Ovary (tissue), 7 donors: ENCODE measurements at regions not wholly inside any gene's neighbourhood (a gene's known extent, or its start where the extent isn't known, plus 50 kb on each side); places are given as distances from the start of the nearest gene placed in this dataset.
"Not testable (repeated sequence)": the region's sequence is repeated elsewhere in the genome, so short reads cannot be mapped to it uniquely, and the experiment has no call there.

Source experiments
- DNase-seq, 5 donors: peaks; one replicate each; pipeline ENCODE4 v3.0.0-alpha.2; 2019 to 2020
- H3K27ac ChIP-seq, 2 donors: fragments of 200-600 bp; one replicate each; pipeline versions ENCODE4 v1.5.1 to v1.8.0; 2019 to 2022
- H3K27me3 ChIP-seq: fragments of 200-600 bp; one replicate; pipeline ENCODE4 v1.8.0; 2022
- H3K36me3 ChIP-seq: fragments of 200-600 bp; sonication (generic); one replicate; pipeline ENCODE4 v1.5.1; 2019
- H3K4me1 ChIP-seq: one replicate; pipeline ENCODE4 v1.8.1; 2013; ENCODE audit warnings: mild to moderate bottlenecking, moderate library complexity; ENCODE audit not compliant: insufficient read depth
- H3K4me3 ChIP-seq: fragments of 200-600 bp; sonication (generic); one replicate; pipeline ENCODE4 v1.5.1; 2017
- H3K9me3 ChIP-seq, 2 donors: fragments of 200-600 bp in 1 of 2; sonication (generic) in 1 of 2; one replicate each; pipeline versions ENCODE4 v1.5.1 to v1.8.1; 2013 to 2019; ENCODE audit warnings: mild to moderate bottlenecking in 1 of 2, moderate library complexity in 1 of 2
- EP300 ChIP-seq: sonication (generic); formaldehyde crosslinking; IDR thresholded peaks from one replicate; pipeline ENCODE4 v1.6.1; 2017; ENCODE audit warnings: antibody characterized with exemption
- POLR2A ChIP-seq: fragments of 450-650 bp; IDR thresholded peaks from one replicate; pipeline ENCODE4 v1.6.1; 2017; ENCODE audit warnings: antibody characterized with exemption, mild to moderate bottlenecking, moderate library complexity
- WGBS, 3 donors: extraction: QIAGEN DNeasy Blood & Tissue Kit in 1 of 3; methylation state at CpG; one replicate each; pipeline versions ENCODE4 v1.1.5 to v1.1.7; 2013 to 2017; 5-methylcytosine and 5-hydroxymethylcytosine counted together
- intact Hi-C, 4 donors: fragments of 100-400 bp; cut with DNase I; formaldehyde crosslinking; loops; one replicate each; pipeline versions ENCODE4 v1.11.0 to v1.15.1; 2022 to 2023
- TF ChIP-seq, protein P1 (sequence below), 3 donors: fragments of 450-650 bp in 2 of 3; fragments of 200-600 bp in 1 of 3; IDR thresholded peaks; one replicate each; pipeline versions ENCODE4 v1.5.1 to v1.8.0; 2016 to 2022; ENCODE audit warnings: antibody characterized with exemption in 3 of 3, mild to moderate bottlenecking in 1 of 3
- donor health status: DM: no; HTN: no; CAD: no; lungs with moderate emphysema.
- donor health status: DM: no; HTN: no; CAD: no.
- donor health status: Bipolar disorder and iron deficiency.
- donor health status: DM: no; HTN: no; CAD: no.
- donor health status: DM: yes; HTN: yes; CAD: no.

DNA sequence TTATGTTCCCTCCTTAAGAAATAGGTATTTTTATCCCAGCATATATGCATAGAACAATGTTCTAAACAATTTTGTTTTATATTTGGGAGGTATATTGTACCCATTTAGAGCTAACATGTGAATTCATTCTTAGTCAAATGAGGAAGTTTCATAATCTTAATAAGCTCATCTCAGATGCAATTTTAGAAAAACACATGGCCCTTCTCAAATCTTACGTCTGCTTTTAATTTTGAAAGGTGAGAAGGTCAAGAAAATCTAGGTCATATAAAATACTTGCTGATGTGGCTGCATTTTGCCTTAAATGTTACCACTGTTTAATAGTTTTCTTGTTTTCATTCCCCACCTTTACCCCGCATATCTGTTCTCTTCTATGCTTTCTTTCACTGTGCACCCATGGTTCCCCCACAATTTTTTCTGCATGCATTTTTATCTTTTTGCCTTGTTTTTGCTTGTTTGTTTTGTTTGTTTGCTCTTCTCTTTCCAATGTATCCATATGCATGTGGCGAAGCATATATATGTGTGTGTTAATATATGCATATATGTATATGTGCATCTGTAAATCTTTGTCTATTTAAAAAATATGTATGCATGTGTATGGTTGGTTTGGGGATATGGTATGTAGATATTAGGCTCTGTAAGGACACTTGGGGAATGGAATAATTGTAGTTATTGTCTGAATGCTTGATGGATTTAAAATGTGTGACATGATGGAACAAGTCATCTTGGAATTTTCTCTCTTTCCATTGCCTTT is 317.1 kb downstream of the BCAT1 start:
- Histone ChIP-seq H3K4me1 (no peaks in the 10 kb centered on the region), H3K4me3 (no peak overlapping the region), H3K9me3 (no peaks in the 10 kb centered on the region), H3K27me3 (no peaks in the 10 kb centered on the region), H3K27ac (no peak overlapping the region), H3K36me3 (no peaks in the 10 kb centered on the region)
- TF ChIP-seq EP300 (no peak), POLR2A (no peak)
- TF ChIP-seq, protein P1, sequence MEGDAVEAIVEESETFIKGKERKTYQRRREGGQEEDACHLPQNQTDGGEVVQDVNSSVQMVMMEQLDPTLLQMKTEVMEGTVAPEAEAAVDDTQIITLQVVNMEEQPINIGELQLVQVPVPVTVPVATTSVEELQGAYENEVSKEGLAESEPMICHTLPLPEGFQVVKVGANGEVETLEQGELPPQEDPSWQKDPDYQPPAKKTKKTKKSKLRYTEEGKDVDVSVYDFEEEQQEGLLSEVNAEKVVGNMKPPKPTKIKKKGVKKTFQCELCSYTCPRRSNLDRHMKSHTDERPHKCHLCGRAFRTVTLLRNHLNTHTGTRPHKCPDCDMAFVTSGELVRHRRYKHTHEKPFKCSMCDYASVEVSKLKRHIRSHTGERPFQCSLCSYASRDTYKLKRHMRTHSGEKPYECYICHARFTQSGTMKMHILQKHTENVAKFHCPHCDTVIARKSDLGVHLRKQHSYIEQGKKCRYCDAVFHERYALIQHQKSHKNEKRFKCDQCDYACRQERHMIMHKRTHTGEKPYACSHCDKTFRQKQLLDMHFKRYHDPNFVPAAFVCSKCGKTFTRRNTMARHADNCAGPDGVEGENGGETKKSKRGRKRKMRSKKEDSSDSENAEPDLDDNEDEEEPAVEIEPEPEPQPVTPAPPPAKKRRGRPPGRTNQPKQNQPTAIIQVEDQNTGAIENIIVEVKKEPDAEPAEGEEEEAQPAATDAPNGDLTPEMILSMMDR (IDR thresholded peaks at IDR 0.05), result no peak
- intact Hi-C loops, result no loop called here
- no peak for DNase-seq
- 76 to 82% (median 80%) methylated on average over 3 of the region's 3 CpGs for WGBS, 3 donors

DNA sequence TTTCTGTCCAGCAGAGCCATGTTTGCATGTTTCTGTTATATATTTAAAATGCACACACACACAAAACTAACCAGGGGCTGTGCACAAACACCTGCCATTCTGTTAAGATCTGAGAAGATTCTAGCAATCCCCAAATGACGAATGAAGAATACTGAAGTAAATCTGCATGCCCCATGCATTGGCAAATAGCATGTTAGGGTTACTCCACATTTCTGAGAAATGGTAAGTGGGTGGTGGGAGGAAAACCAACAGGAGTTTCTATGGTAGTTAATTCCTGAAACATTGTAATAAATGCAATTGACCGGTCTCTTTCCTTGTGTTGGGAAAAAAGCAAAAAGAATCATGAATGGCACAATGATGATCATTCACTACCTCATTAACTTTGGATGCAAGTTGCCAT is 318.0 kb downstream of the BCAT1 start:
- no peaks in the 10 kb centered on the region for H3K36me3 ChIP-seq
- TF ChIP-seq, protein P1 (IDR thresholded peaks at IDR 0.05), result no peak
- TF ChIP-seq EP300, result no peak
- no peaks in the 10 kb centered on the region for H3K9me3 ChIP-seq
- H3K4me3 ChIP-seq, result no peak overlapping the region
- no peak for DNase-seq
- no peak overlapping the region for H3K27ac ChIP-seq
- no peaks in the 10 kb centered on the region for H3K4me1 ChIP-seq
- no peaks in the 10 kb centered on the region for H3K27me3 ChIP-seq
- WGBS, 3 donors, result 92 to 97% (median 93%) methylated on average over 2 of the region's 2 CpGs
- intact Hi-C loops, result no loop called here

DNA sequence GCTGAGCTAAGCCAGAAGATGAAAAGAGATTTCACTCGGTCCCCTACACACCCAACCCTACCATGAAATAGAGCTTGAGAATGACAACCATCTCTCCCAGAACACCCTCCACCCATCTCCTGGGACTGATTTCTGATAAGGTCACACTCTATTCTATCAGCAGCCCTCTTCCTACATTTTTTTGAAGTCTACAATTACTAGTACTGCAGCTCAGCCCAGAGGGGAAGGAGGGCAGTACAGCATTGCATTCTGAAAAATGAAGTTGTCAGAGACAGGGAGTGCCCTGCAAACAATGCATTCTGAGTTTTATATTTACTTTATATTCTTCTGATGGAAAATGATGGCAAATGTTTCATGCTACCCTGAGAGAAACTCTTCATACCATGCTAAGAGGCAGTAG is 318.5 kb downstream of the BCAT1 start:
- no peak overlapping the region for H3K4me3 ChIP-seq
- no peak overlapping the region for H3K27ac ChIP-seq
- no peaks in the 10 kb centered on the region for H3K9me3 ChIP-seq
- 84 to 91% (median 88%) methylated on average over 1 of the region's 1 CpG for WGBS, 3 donors
- TF ChIP-seq POLR2A (no peak), EP300 (no peak)
- TF ChIP-seq, protein P1 (IDR thresholded peaks at IDR 0.05), result no peak
- no peaks in the 10 kb centered on the region for H3K36me3 ChIP-seq
- DNase-seq, result no peak
- intact Hi-C loops, result no loop called here
- no peaks in the 10 kb centered on the region for H3K27me3 ChIP-seq
- no peaks in the 10 kb centered on the region for H3K4me1 ChIP-seq

DNA sequence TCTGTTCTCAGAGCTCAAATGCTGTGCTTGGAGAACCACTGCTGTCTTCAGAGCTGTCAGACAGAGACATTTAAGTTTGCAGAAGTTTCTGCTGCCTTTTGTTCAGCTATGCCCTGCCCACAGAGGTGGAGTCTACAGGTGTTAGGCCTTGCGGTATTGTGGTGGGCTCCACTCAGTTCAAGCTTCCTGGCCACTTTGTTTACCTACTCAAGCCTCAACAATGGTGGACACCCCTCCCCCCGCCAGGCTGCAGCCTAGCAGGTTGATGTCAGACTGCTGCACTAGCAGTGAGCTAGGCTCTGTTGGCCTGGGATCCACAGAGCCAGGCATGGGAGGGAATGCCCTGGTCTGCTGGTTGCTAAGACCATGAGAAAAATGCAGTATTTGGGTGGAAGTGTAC is 323.8 kb downstream of the BCAT1 start:
- DNase-seq, result no peak
- no peak overlapping the region for H3K27ac ChIP-seq
- TF ChIP-seq EP300 (no peak), POLR2A (no peak)
- TF ChIP-seq, protein P1 (IDR thresholded peaks at IDR 0.05), result no peak
- no peaks in the 10 kb centered on the region for H3K9me3 ChIP-seq
- WGBS, 3 donors, result 95 to 100% (median 95%) methylated on average over 2 of the region's 2 CpGs
- H3K4me3 ChIP-seq, result no peak overlapping the region
- H3K4me1 ChIP-seq, result no peaks in the 10 kb centered on the region
- intact Hi-C loops, result no loop called here
- no peaks in the 10 kb centered on the region for H3K36me3 ChIP-seq
- H3K27me3 ChIP-seq, result no peaks in the 10 kb centered on the region

DNA sequence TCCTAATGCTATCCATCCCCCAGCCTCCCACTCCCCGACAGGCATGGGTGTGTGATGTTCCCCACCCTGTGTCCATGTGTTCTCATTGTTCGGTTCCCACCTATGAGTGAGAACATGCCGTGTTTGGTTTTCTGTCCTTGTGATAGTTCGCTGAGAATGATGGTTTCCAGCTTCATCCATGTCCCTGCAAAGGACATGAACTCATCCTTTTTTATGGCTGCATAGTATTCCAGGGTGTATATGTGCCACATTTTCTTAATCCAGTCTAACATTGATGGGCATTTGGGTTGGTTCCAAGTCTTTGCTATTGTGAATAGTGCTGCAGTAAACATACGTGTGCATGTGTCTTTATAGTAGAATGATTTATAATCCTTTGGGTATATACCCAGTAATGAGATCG is 328.9 kb downstream of the BCAT1 start:
- not testable (repeated sequence) for H3K27ac ChIP-seq

More for the DNA sequence above, 328.9 kb downstream of the BCAT1 start:
- DNase-seq, H3K9me3 ChIP-seq, H3K36me3 ChIP-seq, H3K4me1 ChIP-seq, H3K27me3 ChIP-seq, intact Hi-C loops, H3K4me3 ChIP-seq: not testable (repeated sequence)
- whole genome bisulfite sequencing, 3 donors, result 94 to 99% (median 97%) methylated on average over 6 of the region's 6 CpGs
